Panc1 (cell line): ENCODE measurements at regions not wholly inside any gene's neighbourhood (a gene's known extent, or its start where the extent isn't known, plus 50 kb on each side); places are given as distances from the start of the nearest gene placed in this dataset.
"Not testable (repeated sequence)": the region's sequence is repeated elsewhere in the genome, so short reads cannot be mapped to it uniquely, and the experiment has no call there.

Experiments used
- ATAC-seq: fragments of 200-7000 bp; cut with Tn5 transposase; 2 replicates; pipeline ENCODE4 v1.9.1; 2020; ENCODE audit warnings: mild to moderate bottlenecking, moderate library complexity
- BruUV-seq: library from RNA; stranded (reverse); fragments of 400-500 nt; replicated peaks from 2 replicates; lab custom pipeline; 2021; lab: Mats Ljungman, UMichigan
- CTCF ChIA-PET: fragments of 300-600 bp; sonication (Branson Sonifier 250); formaldehyde crosslinking; loops from one replicate; lab custom pipeline; 2022; ENCODE audit warnings: antibody characterized with exemption; lab: Charles Lee
- POLR2A ChIA-PET: fragments of 300-600 bp; sonication (Branson Sonifier 250); formaldehyde crosslinking; loops from one replicate; lab custom pipeline; 2022; ENCODE audit warnings: antibody characterized with exemption; lab: Charles Lee
- DNase-seq: peaks from one replicate; pipeline ENCODE4 v3.0.0-alpha.2; 2010; ENCODE audit warnings: low read depth, low spot score
- H3K27ac ChIP-seq: 2 replicates; pipeline ENCODE4 v1.5.1; 2011; ENCODE audit warnings: mild to moderate bottlenecking, low read length, inconsistent platforms
- H3K27me3 ChIP-seq: fragments of 200-500 bp; sonication (Bioruptor generic); 2 replicates; pipeline ENCODE4 v1.6.0; 2014; ENCODE audit warnings: low read length, inconsistent platforms; ENCODE audit not compliant: control insufficient read depth, insufficient read depth
- H3K36me3 ChIP-seq: fragments of 200-500 bp; sonication (Bioruptor generic); 2 replicates; pipeline ENCODE4 v1.5.1; 2014; ENCODE audit warnings: inconsistent platforms, mild to moderate bottlenecking, low read length, moderate library complexity; ENCODE audit not compliant: control insufficient read depth, insufficient read depth
- H3K4me1 ChIP-seq: 2 replicates; pipeline ENCODE4 v1.5.1; 2011; ENCODE audit warnings: inconsistent platforms, mild to moderate bottlenecking, low read length, moderate library complexity; ENCODE audit not compliant: control insufficient read depth, insufficient read depth
- H3K4me3 ChIP-seq, 2 experiments: 2 replicates each; pipeline ENCODE4 v1.5.1; 2011 to 2012; ENCODE audit warnings: low read depth in 2 of 2, low read length in 2 of 2, mild to moderate bottlenecking in 2 of 2, inconsistent platforms in 1 of 2, moderate library complexity in 1 of 2
- H3K9me3 ChIP-seq: fragments of 200-500 bp; sonication (Bioruptor generic); 2 replicates; pipeline ENCODE4 v1.5.1; 2014; ENCODE audit warnings: low read depth, mild to moderate bottlenecking, inconsistent platforms, low read length, moderate library complexity; ENCODE audit not compliant: control insufficient read depth, insufficient read depth
- CTCF ChIP-seq: fragments of 450-650 bp; IDR thresholded peaks from 2 replicates; pipeline ENCODE4 v1.5.1; 2017; ENCODE audit warnings: mild to moderate bottlenecking
- POLR2AphosphoS5 ChIP-seq: IDR thresholded peaks from 2 replicates; pipeline ENCODE4 v1.6.1; 2012; ENCODE audit warnings: mild to moderate bottlenecking, low read depth, low read length, moderate library complexity
- REST ChIP-seq, 2 experiments: IDR thresholded peaks; 2 replicates each; pipeline ENCODE4 v1.6.1; 2011 to 2012; ENCODE audit warnings: low read depth in 2 of 2, control low read depth in 1 of 2, low read length in 1 of 2, mild to moderate bottlenecking in 1 of 2, moderate library complexity in 1 of 2; ENCODE audit not compliant: insufficient read depth in 1 of 2
- SIN3A ChIP-seq: IDR thresholded peaks from 2 replicates; pipeline ENCODE4 v1.6.1; 2012; ENCODE audit warnings: low read depth, mild to moderate bottlenecking, low read length, moderate library complexity, borderline replicate concordance; ENCODE audit not compliant: insufficient read depth
- TCF7L2 ChIP-seq: IDR thresholded peaks from 2 replicates; pipeline ENCODE4 v1.6.1; 2011; ENCODE audit warnings: mild to moderate bottlenecking, low read depth, low read length, inconsistent platforms
- in situ Hi-C: cut with HindIII; loops from 2 replicates; pipeline ENCODE4 v1.10.0; 2016; ENCODE audit warnings: low sequenced_read_pairs, low pct_unique_long_range_greater_than_20kb
- intact Hi-C: fragments of 100-400 bp; cut with micrococcal nuclease; formaldehyde crosslinking; loops from one replicate; pipeline ENCODE4 v1.10.0; 2022; ENCODE audit not compliant: unreplicated experiment

- H3K4me1 ChIP-seq = no peaks in the 10 kb centered on the region
- ChIA-PET POLR2A (no interaction called here), CTCF (no interaction called here)
- no peaks in the 10 kb centered on the region for H3K9me3 ChIP-seq
- DNase-seq (no peak), ATAC-seq (no peak)
- H3K27ac ChIP-seq = no peak overlapping the region
- peaks cover 10% of the 10 kb centered on the region for H3K27me3 ChIP-seq
- H3K4me3 ChIP-seq = no peak overlapping the region
- in situ Hi-C loops = no loop called here
- BruUV-seq = no TSS peak
- no peaks in the 10 kb centered on the region for H3K36me3 ChIP-seq
- TF ChIP-seq SIN3A (no peak), POLR2AphosphoS5 (no peak), REST (IDR thresholded peaks at IDR 0.05; ENCODE audit: insufficient read depth in 1 of 2, low read depth in 2 of 2, low read length in 1 of 2) (no peak), TCF7L2 (no peak)
- intact Hi-C loops = no loop called here
Measured at GRCh38 chrX:130543603-130544325, 142.0 kb downstream of the RBMX2 start.

- POLR2A ChIA-PET = no interaction called here
- Histone ChIP-seq H3K27ac (no peak overlapping the region), H3K27me3 (peaks cover 16% of the 10 kb centered on the region), H3K9me3 (no peaks in the 10 kb centered on the region), H3K4me1 (no peaks in the 10 kb centered on the region), H3K4me3 (no peak overlapping the region), H3K36me3 (no peaks in the 10 kb centered on the region)
- BruUV-seq = no TSS peak
- intact Hi-C loops = no loop called here
- in situ Hi-C loops = no loop called here
- TF ChIP-seq SIN3A (no peak), TCF7L2 (no peak), POLR2AphosphoS5 (no peak), CTCF (no peak), REST (IDR thresholded peaks at IDR 0.05; ENCODE audit: insufficient read depth in 1 of 2, low read depth in 2 of 2, low read length in 1 of 2) (no peak)
- CTCF ChIA-PET = no interaction called here
- ATAC-seq (no peak), DNase-seq (no peak)
Measured at GRCh38 chrX:130545796-130546195, 144.0 kb downstream of the RBMX2 start.

GRCh38 chrX:130549382-130549781 is 147.6 kb downstream of the RBMX2 start:
- intact Hi-C loops, H3K4me1 ChIP-seq, BruUV-seq, H3K27ac ChIP-seq, POLR2A ChIA-PET, in situ Hi-C loops, H3K9me3 ChIP-seq, CTCF ChIA-PET, H3K36me3 ChIP-seq, ATAC-seq, DNase-seq, H3K4me3 ChIP-seq: not testable (repeated sequence)
- H3K27me3 ChIP-seq = peaks cover 20% of the 10 kb centered on the region
